ENCODE measurements at regions not wholly inside any gene's neighbourhood (a gene's known extent, or its start where the extent isn't known, plus 50 kb on each side); places are given as distances from the start of the nearest gene placed in this dataset.

GRCh38 chrX:7574325-7574724 is 268.6 kb upstream of the VCX start:
- WGBS (ENCODE audit: extremely low coverage, insufficient read length, low lambda C conversion rate): no CpG with 5 or more reads among the region's 3 CpGs
- Mint-ChIP-seq H3K36me3 (ENCODE audit: insufficient read depth in 1 of 3, low read depth in 3 of 3) (no peaks in the 10 kb centered on the region), H3K9me3 (no peaks in the 10 kb centered on the region), H3K27me3 (ENCODE audit: low read depth) (peaks cover 10% of the 10 kb centered on the region), H3K4me1 (no peaks in the 10 kb centered on the region), H3K4me3 (no peak overlapping the region), H3K27ac (no peak overlapping the region)
- Histone ChIP-seq H3K9ac (ENCODE audit: extremely low read depth, insufficient read length, low read length) (no peak overlapping the region), H2BK5ac (ENCODE audit: insufficient read length, low read length) (no peak overlapping the region), H4K5ac (ENCODE audit: insufficient read length, low read depth, low read length) (no peak overlapping the region), H3K79me1 (ENCODE audit: insufficient read depth, low read depth, low read length, poor library complexity, severe bottlenecking) (no peaks in the 10 kb centered on the region), H2BK12ac (ENCODE audit: insufficient read length, low read depth, low read length) (no peak overlapping the region), H3K4me2 (ENCODE audit: insufficient read depth, insufficient read length, low read length) (no peak overlapping the region), H4K91ac (ENCODE audit: insufficient read length, low read depth, low read length) (no peak overlapping the region), H4K8ac (replicated peaks; ENCODE audit: insufficient read length, low read depth, low read length) (no peak overlapping the region), H2BK120ac (ENCODE audit: low read depth, low read length, poor library complexity, severe bottlenecking) (no peak overlapping the region), H2BK20ac (ENCODE audit: low read depth, low read length, poor library complexity, severe bottlenecking) (no peak overlapping the region), H3K4ac (ENCODE audit: low read depth, low read length) (no peak overlapping the region), H2BK15ac (ENCODE audit: low read depth, low read length) (no peak overlapping the region), H3K18ac (ENCODE audit: insufficient read length, low read depth, low read length) (no peak overlapping the region), H3K27me3 (ENCODE audit: insufficient read depth, low read length) (no peaks in the 10 kb centered on the region), H3K4me1 (ENCODE audit: insufficient read depth, low read length) (no peaks in the 10 kb centered on the region), H4K20me1 (ENCODE audit: control insufficient read depth, insufficient read depth, insufficient read length) (no peaks in the 10 kb centered on the region), H3K56ac (ENCODE audit: insufficient read length, low read depth, low read length) (no peak overlapping the region), H3K79me2 (ENCODE audit: insufficient read depth, low read length) (no peaks in the 10 kb centered on the region), H3K27ac (ENCODE audit: insufficient read length, low read depth, low read length) (no peak overlapping the region), H3K23ac (ENCODE audit: insufficient read length, low read depth, low read length) (no peak overlapping the region), H3K23me2 (ENCODE audit: insufficient read length, low read depth, low read length, poor library complexity, severe bottlenecking) (no peaks in the 10 kb centered on the region), H3K14ac (ENCODE audit: insufficient read depth, low read length) (no peak overlapping the region), H2AFZ (ENCODE audit: low read length) (no peak overlapping the region), H3K9me3 (ENCODE audit: control insufficient read depth, low read depth, low read length) (no peaks in the 10 kb centered on the region), H2AK5ac (ENCODE audit: insufficient read length, low read length) (no peak overlapping the region), H3T11ph (ENCODE audit: low read length) (no peak overlapping the region)
- DNase-seq: no peak
- no peak for TF ChIP-seq CTCF (conservative IDR thresholded peaks at IDR 0.05)

Data from H9 (cell line).